GM18526 (cell line): ENCODE measurements at regions not wholly inside any gene's neighbourhood (a gene's known extent, or its start where the extent isn't known, plus 50 kb on each side); places are given as distances from the start of the nearest gene placed in this dataset.

ENCODE experiments used
- POLR2A ChIP-seq: IDR thresholded peaks from 3 replicates; pipeline ENCODE4 v1.6.1; 2011; ENCODE audit not compliant: insufficient read length; ENCODE audit errors: extremely low read depth

DNA sequence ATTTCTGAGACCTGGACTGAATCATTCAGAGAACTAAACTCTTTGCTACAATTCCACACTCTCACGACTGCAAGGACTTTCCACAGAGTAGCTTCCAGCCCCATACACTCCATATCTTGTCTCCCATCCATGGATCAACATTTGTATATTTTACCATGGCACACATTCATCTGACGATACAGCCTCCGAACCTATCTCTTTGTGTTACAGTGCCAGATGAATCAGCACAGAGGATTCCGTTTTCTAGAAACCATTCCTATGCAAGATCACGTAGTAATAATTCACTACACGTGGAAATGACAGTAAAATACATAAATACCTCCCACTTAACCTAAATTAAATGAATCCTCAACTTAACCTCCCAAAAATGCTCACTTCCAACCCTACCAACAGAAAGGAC lies 110.0 kb upstream of the PRDX6 start:
- TF ChIP-seq POLR2A: no peak

DNA sequence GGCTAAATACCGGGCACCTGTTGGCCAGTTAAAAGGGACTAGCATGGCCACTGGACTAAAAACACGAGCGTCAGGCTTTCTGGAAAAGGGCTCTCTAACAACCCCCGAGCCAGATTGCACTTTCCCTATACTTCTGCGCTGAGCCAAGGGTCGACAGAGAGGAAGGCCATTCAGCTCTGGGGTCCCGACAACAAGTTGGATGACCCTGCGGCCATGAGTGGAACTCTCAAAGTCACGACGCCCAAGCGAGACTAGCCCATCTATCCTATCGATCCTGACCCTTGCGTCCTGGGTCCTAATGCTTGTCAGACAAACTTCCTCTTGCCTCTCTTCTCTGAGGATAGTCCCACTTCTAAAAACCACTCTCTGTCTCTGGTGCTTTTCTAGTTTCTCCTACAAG lies 99.9 kb upstream of the PRDX6 start:
- TF ChIP-seq POLR2A: no peak

DNA sequence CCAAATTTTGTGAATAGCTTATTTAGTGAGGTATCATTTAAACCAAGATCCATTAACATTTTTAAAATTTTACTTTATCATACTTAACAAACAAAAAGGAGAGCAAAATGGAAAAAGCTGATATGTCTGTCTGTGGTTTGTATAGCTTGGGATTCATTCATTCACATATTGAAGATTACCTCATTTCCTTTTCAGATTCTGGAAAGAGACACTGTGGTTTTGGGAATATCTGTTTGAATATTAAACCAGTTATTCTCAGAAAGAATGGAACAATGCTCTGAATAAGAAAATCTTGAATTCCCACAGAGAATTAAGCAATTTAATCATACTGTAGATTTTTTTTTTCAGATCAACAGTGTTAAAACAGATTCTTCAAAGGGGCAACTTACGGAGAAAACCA lies 93.8 kb upstream of the PRDX6 start:
- TF ChIP-seq POLR2A: no peak

DNA sequence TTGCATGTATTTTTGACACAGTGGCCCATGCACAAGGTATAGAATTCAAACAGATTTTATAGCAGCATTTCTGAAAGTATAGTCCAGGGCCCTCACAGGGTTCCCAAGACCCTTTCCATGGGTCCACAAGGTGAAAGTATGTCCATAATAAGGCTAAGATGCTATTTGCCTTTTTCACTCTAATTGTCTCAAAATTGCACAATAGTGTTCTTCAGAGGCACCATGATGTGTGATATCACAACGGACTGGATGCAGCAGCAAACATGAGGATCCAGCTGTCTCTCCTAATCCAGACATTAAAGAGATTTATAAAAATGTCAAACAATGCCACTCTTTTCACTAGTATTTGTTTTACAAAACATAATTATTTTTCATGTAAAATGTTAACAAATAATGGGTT lies 88.8 kb upstream of the PRDX6 start:
- no peak for TF ChIP-seq POLR2A

DNA sequence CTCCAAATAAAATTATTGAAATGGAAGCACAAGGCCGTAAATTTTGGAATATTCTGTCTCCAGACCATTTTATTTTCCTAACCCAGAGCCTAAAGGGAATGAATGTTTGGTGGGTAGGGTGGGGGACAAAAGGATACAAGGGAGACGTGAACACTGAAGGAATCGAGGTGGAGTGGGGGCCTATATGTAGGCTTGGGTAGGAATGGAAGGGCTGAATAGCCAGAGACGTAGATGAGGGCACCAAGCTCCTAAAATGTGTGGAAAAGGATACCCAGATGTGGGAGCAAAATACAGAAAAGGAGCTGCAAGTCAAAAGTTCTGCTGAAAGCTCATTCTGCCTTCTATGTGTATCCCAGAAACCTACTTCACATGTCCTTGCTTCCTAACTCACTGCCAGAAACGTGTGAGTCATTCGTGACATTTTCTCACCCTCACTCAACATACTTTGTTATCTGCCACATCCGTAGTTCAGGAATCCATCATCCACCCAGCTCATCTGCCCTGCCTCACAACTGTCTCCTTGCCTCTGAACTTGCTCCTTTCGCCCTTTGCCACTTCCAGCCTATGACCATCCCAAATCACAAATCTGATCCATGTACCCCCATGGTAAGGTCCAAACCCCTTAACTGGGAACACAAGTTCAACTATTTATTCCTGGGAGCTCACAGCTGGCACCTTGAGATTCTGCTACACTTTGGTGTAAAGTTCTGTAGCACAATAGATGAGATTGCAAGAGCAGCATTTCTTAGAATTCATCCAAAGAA lies 84.1 kb upstream of the PRDX6 start:
- no peak for TF ChIP-seq POLR2A

DNA sequence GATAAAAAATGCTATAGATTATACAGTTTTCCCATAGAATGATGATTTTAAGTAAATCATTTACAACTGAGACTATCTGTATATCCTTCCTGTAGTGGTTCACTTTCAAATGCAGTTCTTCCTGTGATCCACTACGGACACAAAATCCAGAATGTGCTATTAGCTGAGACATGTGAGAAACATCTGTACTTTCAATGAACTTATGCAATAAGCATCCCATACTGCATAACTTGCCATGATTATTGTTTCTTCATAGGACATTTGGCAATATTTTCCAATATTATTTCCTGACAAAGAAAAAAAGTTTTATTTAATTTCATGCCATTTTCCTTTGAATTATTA lies 83.5 kb upstream of the PRDX6 start:
- TF ChIP-seq POLR2A: no peak

DNA sequence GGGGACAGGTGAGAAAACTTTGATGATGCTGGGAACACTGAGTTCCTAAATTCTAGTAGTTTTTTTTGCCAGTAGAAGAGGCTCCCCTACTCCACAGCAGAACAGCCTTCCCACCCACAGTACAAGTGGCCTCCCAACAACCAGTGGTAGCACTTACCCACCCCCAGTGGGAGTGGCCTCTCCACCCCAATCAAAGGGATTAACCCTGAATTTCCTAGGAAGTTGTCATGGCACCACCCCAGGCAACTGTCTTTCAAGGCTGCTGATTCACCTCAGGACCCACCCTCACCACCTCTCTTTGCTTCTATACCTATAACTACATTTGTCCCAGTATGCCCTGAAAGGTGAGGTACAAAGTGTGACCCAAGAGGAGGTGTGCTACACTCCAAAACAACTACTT lies 81.4 kb upstream of the PRDX6 start:
- TF ChIP-seq POLR2A: no peak

DNA sequence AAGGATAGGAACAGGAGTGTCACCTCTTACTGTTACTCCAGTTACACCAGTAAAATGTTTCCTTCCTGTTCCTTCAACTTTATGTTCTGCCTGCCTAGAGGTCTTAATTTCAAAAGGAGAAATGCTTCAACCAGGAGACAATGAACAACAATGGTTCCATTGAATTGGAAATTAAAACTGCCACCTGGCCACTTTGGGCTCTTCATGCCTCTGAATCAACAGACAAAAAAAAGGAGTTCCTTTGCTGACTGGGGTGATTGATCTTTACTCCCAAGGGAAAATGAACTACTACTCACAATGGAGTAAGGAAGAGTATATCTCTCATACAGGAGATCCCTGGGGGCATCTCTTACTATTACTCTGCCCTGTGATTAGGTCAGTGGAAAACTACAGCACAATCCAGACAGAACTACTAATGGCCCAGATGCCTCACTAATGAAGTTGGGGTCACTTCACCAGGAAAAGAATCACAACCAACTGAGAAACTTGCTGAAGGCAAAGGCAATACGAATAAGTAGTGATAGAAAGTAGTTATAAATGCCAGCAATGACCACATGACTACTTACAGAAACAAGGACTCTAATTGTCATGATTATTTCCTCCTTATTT lies 76.6 kb upstream of the PRDX6 start:
- TF ChIP-seq POLR2A: no peak

DNA sequence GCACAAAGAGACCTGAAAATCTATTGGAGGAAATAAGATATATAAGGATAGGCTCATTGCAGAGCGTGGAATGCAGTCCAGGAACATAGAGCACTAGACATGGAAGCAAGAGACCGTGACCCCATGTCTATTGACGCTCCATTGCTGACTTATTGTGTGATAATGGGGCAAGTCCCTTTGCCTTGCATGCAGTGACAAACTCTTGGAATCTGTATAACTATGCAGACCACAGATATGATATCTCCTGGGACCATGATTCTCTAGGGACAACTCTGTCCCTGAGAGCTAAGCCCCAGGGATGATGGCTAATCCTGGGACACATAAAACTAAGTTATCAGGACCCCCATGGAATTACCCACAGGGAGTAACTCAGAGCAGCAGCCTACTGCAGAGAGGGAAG lies 73.1 kb upstream of the PRDX6 start:
- no peak for TF ChIP-seq POLR2A

DNA sequence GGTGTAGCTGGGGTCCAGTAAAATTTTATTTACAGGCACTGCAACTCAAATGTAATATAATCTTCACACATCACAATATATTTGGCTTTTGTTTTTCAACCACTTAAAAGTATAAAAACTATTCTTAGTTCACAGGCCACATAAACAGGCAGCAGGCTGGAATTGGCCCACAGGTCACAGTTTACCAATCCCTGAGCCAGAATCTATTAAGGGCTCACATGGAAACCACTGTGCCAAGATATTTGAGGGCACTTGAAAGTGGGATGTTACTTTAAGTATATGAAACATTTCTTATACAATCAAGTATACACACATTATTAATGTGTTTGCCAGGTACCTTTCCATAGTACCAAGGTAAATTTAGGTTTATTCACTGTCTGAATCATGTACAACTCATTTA lies 71.9 kb upstream of the PRDX6 start:
- TF ChIP-seq POLR2A: no peak

DNA sequence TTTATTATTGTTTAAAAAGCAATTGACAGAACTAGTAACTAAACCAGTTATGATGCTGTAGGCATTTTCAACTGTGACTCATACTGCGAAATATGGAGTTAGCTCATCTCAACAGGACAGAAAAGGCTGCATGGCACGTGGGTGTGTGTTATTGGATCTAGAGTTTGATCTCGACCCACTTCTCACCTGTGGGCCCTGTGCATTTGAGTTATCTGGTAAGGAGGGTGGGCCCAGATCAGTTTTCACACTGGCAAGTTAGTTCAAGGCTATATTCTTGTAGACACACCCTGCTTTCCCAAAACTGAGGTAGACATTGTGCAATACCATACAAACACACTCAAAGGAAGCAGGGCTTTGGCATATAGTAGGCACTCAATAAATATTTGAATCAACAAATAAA lies 71.3 kb upstream of the PRDX6 start:
- TF ChIP-seq POLR2A: no peak

DNA sequence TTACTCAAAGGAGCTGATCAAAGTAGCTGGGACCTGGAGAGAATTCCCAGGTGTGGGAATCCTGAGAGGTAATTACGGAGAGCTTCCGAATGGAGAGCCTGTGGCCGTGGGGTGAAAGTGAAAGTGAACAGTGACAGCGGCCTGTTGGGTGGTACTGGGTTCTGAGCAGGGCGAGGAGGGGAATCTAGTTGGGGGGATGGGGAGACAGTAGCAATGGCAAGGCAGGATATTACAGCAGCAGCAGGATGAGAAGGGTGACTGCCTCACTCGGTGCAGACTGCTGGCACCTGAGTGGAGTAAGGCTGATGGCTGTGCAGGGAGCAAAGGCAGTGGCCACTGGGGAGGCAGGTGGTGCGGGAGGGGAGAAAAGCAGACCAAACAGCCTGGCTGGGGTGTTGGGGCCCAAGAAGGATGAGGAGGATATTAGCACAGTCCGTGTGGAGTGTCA lies 70.3 kb upstream of the PRDX6 start:
- no peak for TF ChIP-seq POLR2A

DNA sequence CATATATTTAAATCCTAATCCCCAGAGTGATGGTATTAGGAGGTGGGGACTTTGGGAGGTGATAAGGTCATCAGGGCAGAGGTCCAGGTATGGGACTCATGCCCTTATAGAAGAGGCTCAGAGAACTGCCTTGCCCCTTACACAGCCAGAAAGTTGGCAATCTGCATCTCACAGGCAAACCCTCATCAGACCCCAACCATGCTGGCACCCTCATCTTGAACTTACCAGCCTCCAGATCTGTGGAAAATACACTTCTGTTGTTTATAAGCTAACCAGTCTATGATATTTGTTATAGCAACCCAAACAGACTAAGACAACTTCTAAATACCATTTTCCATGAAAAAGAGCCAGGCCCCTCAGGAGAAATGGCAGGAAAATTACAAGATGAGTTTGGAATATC lies 69.3 kb upstream of the PRDX6 start:
- TF ChIP-seq POLR2A: no peak

DNA sequence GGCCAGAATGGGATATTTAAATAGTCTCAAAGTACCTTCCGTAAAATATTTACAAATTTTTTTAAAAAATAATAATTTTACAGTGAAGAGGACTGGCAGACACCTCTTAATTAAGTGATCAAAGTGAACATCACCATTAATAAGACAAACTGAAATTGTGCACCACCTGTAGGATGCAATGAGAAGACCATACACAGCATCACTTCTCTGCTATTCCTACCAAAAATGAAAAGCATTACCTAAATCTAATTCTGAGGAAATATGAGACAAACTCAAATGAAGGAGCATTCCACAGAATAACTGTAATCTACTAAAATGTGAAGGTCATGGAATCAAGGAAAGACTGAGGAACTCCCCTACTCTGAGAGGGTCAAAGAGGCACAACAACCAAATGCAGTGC lies 68.2 kb upstream of the PRDX6 start:
- no peak for TF ChIP-seq POLR2A

DNA sequence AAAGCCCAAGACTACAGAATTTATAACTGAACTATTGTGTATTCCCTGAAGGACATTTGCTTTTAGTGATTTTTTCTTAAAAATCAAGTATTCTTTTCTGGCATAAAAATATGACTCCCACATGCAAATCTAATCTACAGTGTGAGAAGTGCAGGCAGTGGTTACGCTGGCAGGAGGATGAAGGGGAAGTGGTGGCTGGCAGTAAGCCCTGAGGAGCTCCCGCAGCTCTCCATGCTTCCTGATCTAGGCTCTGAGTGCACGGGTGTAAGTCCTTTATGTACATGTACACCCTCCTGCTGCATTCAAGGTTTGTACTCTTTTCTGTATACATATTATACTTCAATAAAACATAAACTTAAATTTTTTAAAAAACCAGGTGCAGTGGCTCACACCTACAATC lies 67.5 kb upstream of the PRDX6 start:
- TF ChIP-seq POLR2A: no peak

DNA sequence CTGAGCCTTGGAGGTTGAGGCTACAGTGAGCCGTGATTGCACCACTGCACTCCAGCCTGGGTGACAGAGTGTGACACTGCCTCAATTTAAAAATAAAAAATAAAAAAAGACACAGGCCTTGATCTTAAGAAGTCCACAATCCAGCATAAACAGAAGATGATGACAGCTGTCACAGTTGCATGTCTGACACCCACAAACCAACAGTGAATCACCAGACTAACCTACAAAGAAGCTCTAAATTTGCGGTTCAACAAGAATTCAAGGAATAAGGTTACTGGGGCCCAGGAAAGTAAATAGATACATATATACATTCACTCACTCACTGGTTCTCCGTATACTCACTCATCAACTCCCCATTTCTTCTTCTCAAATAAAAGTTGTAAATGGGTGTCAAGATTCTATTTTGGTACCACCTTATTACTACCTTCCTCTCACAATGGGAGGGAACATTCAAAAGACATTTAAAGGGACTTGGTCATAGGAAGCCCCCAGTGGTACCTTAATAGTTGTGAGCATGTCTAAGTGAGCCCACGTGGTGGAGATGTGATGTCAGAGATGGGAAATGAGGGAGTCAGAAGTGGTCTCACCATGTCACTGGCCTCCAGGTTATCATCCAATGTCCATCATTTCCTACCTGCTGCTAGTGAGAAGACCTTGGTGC lies 66.9 kb upstream of the PRDX6 start:
- no peak for TF ChIP-seq POLR2A
